Ecto neural progenitor cell (in vitro differentiated cells): ENCODE measurements at regions not wholly inside any gene's neighbourhood (a gene's known extent, or its start where the extent isn't known, plus 50 kb on each side); places are given as distances from the start of the nearest gene placed in this dataset.

Experiments
- DNase-seq: peaks from one replicate; pipeline ENCODE4 v3.0.0-alpha.2; 2018; ENCODE audit warnings: low spot score

GRCh38 chr13:105537113-105537512, 998.3 kb downstream of the EFNB2 start:
- no peak for DNase-seq

- no peak for DNase-seq
These were observed 1005.0 kb downstream of the EFNB2 start for GRCh38 chr13:105530468-105530867.

- no peak for DNase-seq
These were observed 1008.3 kb downstream of the EFNB2 start for GRCh38 chr13:105527127-105527526.

GRCh38 chr13:105519771-105520170, 1015.7 kb downstream of the EFNB2 start:
- DNase-seq, result no peak

- no peak for DNase-seq
These were observed 1017.4 kb downstream of the EFNB2 start for GRCh38 chr13:105518086-105518485.

GRCh38 chr13:105514401-105514800, 1021.1 kb downstream of the EFNB2 start:
- DNase-seq, result no peak

GRCh38 chr13:105513448-105513847, 1022.0 kb downstream of the EFNB2 start:
- DNase-seq, result no peak

GRCh38 chr13:105509981-105510762, 1025.3 kb downstream of the EFNB2 start:
- no peak for DNase-seq

- no peak for DNase-seq
These were observed 1029.0 kb downstream of the EFNB2 start for GRCh38 chr13:105506463-105506862.

- DNase-seq, result no peak
These were observed 1033.3 kb downstream of the EFNB2 start for GRCh38 chr13:105502193-105502592.

- DNase-seq, result no peak
These were observed 1037.9 kb downstream of the EFNB2 start for GRCh38 chr13:105497597-105497996.

GRCh38 chr13:105492216-105492615, 1043.2 kb downstream of the EFNB2 start:
- DNase-seq, result no peak

GRCh38 chr13:105491345-105491744, 1044.1 kb downstream of the EFNB2 start:
- DNase-seq, result no peak

- DNase-seq, result no peak
These were observed 1050.4 kb downstream of the EFNB2 start for GRCh38 chr13:105485081-105485480.

- DNase-seq, result no peak
These were observed 1060.4 kb downstream of the EFNB2 start for GRCh38 chr13:105474983-105475610.

- no peak for DNase-seq
These were observed 1063.8 kb downstream of the EFNB2 start for GRCh38 chr13:105471673-105472072.

GRCh38 chr13:105466376-105466775, 1069.1 kb downstream of the EFNB2 start:
- no peak for DNase-seq

- DNase-seq, result no peak
These were observed 1069.7 kb downstream of the EFNB2 start, which contains the start of gene DAOA for GRCh38 chr13:105465745-105466144. TSS of gene DAOA (plus strand) at chr13:105466045.

GRCh38 chr13:105465251-105465650, 1070.2 kb downstream of the EFNB2 start:
- no peak for DNase-seq

- no peak for DNase-seq
These were observed 1071.2 kb downstream of the EFNB2 start for GRCh38 chr13:105464249-105464648.

GRCh38 chr13:105463011-105463501, 1072.4 kb downstream of the EFNB2 start:
- no peak for DNase-seq

GRCh38 chr13:105462098-105462497, 1073.4 kb downstream of the EFNB2 start:
- no peak for DNase-seq

GRCh38 chr13:105452895-105453294, 1082.6 kb downstream of the EFNB2 start:
- no peak for DNase-seq
